ENCODE measurements at regions not wholly inside any gene's neighbourhood (a gene's known extent, or its start where the extent isn't known, plus 50 kb on each side); places are given as distances from the start of the nearest gene placed in this dataset.
A peak's percentile ranks its signal among the peaks of the same experiment; 100 is the strongest.
"Not testable (repeated sequence)": the region's sequence is repeated elsewhere in the genome, so short reads cannot be mapped to it uniquely, and the experiment has no call there.

GRCh38 chr9:78930281-78930680 is 633.4 kb downstream of the PSAT1 start:
- DNase-seq, result no peak

DNA sequence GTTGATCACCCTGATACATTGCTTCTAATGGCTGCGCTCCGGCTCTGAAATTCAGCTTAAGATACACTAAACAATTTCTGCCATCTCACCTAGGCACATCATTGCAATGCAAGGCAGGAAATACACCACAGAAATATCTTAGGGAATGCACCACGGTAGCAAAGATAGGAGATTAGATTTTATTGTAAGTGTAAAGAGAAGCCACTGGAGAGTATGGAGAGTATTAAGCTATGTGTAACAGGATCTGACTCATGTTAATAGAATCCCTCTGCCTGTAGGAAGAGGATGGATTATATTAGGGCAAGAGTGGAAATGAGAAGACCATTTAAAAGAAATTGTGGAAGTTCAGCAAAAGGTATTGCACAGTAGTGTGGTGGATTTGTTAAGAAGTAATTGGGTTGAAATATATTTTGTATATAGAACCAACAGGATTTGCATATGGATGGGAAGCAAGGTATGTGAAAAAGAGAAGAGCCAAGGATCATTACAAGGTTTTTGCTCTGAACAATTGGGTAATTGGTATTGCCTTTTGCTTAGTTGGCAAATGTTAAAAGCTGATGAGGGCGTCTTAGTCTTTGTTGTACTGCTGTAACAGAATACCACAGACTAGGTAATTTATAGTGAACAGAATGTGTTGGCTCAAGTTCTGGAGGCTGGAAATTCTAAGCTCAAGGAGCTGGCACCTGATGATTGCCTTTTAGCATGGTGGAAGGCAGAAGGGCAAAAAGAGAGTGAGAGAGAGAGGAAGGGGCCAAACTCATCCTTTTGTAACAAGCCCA is 636.1 kb downstream of the PSAT1 start:
- DNase-seq, result no peak

GRCh38 chr9:78934880-78935279 is 636.9 kb upstream of the TLE4 start:
- DNase-seq, result no peak

- DNase-seq, result no peak
Measured at GRCh38 chr9:78938821-78939220, 632.9 kb upstream of the TLE4 start.

GRCh38 chr9:78939311-78940065 is 632.3 kb upstream of the TLE4 start:
- no peak for DNase-seq

DNA sequence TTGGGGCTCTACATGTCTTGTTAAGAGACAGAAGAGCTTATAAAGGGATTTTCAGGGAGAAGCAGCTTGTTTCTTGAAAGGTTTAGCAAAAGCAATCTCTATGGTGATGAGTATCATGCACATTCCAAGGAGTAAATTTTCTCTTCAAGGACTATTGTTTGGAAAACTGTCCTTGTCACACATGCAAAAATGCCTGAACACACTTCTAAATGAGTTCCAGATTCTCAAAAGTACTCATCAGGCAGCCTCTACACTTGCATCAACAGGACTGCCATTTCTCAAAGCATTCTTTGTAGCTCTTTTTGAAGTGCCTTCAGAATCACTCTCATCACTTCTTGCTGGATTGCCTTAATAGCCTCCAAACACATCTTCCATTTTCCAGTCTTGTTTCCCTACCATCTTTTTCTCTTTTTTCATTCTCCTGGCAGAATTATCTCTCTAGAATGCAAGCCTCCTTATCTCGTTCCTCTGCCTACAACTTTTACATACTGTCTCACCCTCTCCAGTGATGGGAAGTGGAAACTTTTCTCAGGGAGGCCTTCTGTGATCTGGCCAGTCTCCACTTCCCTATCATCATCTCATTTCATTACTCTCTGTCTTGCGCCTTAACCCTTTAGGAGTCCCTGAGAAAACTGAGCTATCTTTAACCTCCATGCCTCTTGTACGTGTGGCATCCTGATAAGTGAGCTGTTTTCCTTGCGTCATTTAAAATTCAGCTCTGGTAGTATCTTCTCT is 631.5 kb upstream of the TLE4 start:
- DNase-seq, result no peak

DNA sequence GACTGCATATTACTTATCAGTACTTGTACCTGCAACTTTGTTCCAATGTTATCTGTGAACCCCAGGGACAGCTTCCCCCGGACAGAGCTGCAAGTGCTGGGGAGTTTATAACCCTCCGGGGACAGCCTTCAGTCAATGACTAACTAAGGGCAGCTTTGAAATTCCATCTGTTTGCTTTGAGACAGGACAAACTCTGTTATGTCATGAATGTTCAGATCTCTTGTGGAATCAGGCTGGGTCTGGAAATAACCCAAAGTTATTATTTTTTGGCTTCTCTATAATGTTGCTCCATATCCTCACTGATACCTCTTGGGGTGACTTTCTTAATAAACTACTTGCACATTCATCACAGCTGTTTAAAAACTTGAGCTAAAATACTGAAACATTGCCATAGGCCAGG is 617.5 kb upstream of the TLE4 start:
- no peak for DNase-seq

GRCh38 chr9:78958892-78959291 is 612.9 kb upstream of the TLE4 start:
- DNase-seq, result peak; percentile 1

DNA sequence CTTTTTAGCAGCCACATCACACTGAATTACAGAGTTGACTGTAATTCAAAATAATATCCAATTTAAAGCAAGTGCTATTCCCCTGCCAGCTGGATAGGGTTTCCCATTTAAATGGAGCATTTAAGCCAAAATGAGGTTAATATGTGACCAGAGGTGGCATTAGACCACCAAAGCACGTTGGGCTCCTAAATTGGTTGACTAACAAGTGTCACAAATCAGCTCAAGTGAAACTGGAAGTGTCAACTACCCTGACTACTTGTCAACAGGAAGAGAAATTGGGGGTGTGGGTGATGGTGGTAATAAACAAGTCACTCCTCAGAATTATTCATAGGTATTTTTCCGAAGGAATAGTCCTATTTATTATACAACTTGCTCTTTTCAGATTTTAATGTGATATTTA is 609.6 kb upstream of the TLE4 start:
- DNase-seq, result no peak

DNA sequence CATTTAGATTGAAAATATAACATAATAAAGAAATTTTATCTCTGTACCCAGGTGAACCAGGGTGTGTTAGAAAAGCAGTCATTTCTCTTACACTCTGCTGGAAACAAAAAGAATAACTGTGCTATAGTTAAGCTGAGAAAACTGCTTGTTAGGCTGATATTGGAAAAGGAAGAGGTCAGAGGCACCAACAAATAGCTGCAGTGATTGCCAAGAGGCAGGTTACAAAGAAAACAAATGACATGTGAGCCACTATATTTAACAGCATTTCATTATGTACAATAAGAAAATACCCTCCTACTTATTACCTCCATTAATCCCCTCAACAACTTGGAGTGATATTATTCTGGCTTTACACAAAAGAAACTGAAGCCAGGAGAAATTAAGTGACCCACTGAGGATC is 607.9 kb upstream of the TLE4 start:
- DNase-seq, result no peak

- no peak for DNase-seq
Measured at GRCh38 chr9:78967596-78968217, 604.1 kb upstream of the TLE4 start.

- no peak for DNase-seq
Measured at GRCh38 chr9:78970375-78970774, 601.4 kb upstream of the TLE4 start.

- DNase-seq, result no peak
Measured at GRCh38 chr9:78971540-78971939, 600.2 kb upstream of the TLE4 start.

DNA sequence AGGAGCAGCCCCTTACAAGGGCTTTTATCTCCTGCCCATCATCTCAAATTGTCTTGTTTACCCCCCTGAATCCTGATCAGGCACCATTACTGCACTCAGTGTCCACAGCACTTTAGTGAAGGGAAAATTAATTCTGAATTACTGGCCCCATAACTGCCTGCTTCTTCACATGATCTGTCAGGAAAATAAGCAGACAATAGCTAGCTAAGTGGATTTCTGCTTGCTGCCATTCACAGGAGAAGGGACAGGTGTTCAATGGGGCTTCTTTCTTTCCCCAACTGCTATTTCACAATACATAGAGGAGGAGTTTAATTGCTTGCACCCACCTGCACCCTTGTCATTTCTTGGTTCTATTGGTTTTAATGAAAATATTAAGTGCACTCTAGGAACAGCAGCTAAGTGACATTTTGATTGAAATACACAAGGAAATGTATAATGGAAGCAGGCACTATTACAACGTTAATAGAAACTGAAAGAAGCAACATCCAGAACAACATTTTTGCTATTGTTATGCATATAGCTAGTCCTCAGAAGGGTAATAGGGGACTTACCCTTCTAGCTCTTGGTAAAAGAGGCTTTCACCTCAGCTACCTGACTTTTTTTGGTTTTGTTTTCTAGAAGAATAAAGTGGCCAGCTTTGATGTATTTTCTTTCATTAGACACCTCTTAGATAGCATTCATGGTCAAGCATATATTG is 599.3 kb upstream of the TLE4 start:
- no peak for DNase-seq

- no peak for DNase-seq
Measured at GRCh38 chr9:78973907-78974306, 597.9 kb upstream of the TLE4 start.

DNA sequence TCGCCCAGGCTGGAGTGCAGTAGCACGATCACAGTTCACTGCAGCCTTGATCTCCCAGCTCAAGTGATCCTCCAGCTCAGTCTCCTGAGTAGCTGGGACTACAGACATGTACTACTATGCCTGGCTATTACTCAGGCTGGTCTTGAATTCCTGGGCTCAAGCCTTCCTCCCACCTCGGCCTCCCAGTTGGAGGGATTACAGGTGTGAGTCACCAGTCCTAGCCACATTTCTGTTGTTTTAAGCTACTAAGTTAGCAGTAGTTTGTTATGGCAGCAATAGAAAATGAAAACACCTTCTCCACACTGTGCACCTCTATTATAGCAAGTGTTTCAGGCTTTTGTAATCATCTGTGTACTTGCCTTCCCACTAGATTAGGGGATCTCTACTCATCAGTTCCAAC is 588.9 kb upstream of the TLE4 start:
- DNase-seq, result no peak

DNA sequence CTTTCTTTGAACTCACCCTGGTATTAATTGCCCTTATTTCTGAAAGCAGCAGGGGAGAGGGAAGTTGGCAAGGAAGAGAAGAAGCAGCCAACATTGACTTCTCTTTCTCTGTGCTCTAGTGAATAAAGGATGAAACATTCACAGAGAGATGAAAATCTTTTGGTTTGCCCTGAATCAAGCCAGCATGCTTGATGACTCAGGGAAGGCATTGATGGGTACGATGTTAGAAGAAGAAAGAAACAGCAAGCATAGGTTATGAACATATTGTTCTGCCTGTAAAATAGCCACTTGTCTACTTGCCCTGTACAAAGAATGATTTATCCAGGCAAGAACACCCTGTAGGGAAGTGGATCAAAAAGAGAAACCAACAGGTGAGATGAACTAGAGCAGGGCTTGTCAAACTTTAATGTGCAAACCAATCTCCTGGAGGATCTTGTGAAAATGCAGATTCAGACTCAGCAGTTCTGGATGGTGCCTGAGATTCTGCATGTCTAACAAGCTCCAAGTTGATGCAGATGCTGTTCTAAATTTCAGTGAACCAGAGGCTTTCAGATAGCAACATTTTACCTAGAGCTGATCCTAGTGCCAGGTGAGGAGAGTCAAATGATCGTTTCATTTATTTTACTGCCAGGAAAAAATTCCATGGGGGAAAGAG is 586.6 kb upstream of the TLE4 start:
- DNase-seq, result no peak

- DNase-seq, result no peak
Measured at GRCh38 chr9:78986446-78986845, 585.3 kb upstream of the TLE4 start.

- no peak for DNase-seq
Measured at GRCh38 chr9:78989031-78989658, 582.6 kb upstream of the TLE4 start.

DNA sequence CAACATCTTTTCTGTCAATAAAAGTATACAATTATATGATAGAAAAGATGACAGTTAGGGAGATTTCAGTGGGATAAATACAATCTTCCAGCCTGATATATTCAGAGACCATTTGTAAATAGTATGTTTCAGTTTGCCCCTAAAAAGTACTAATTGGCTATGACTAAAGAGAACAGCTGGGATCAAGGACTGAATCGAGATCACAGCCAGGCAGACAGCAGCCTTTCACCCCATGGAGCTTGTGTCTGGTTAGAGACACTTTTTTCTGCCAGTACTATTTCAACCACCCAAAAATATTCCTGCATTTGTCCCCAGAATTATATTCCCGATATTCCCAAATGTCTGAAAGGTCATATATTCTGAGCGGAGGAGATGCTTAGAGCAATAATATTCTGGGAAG is 577.3 kb upstream of the TLE4 start:
- no peak for DNase-seq

- DNase-seq, result not testable (repeated sequence)
Measured at GRCh38 chr9:78994974-78995373, 576.8 kb upstream of the TLE4 start.

- DNase-seq, result no peak
Measured at GRCh38 chr9:78997296-78997695, 574.5 kb upstream of the TLE4 start.

All from activated CD4-positive, alpha-beta T cell treated with anti-CD3 and anti-CD28 coated beads, Interleukin-10, Interleukin-2, amounts not matched to agents 100 ng/mL and 50 ng/mL, durations not matched to agents 16 hours and 8 hours (primary cell).